Mammary epithelial cell (primary cell): ENCODE measurements at regions not wholly inside any gene's neighbourhood (a gene's known extent, or its start where the extent isn't known, plus 50 kb on each side); places are given as distances from the start of the nearest gene placed in this dataset.

Experiments
- CTCF ChIP-seq, 2 donors: IDR thresholded peaks in 1 of 2; conservative IDR thresholded peaks in 1 of 2; 2 replicates each; pipeline ENCODE4 v1.5.1; 2011 to 2012; ENCODE audit warnings: inconsistent platforms in 2 of 2, low read length in 2 of 2, mild to moderate bottlenecking in 2 of 2, control low read depth in 1 of 2, low read depth in 1 of 2; ENCODE audit not compliant: insufficient read depth in 1 of 2; ENCODE audit errors: extremely low read depth in 1 of 2
- EZH2 ChIP-seq: IDR thresholded peaks from 2 replicates; pipeline ENCODE4 v1.6.1; 2012; ENCODE audit warnings: low read length, inconsistent platforms, borderline replicate concordance

GRCh38 chr16:64478252-64478906 is 643.5 kb downstream of the CDH11 start:
- TF ChIP-seq CTCF (conservative IDR thresholded peaks at IDR 0.05 in 1 of 2, IDR thresholded peaks at IDR 0.05 in 1 of 2; ENCODE audit: extremely low read depth in 1 of 2, insufficient read depth in 1 of 2, low read depth in 1 of 2, low read length in 2 of 2) (no peak), EZH2 (no peak)
